Esophagus muscularis mucosa (tissue), 4 donors: ENCODE measurements at regions not wholly inside any gene's neighbourhood (a gene's known extent, or its start where the extent isn't known, plus 50 kb on each side); places are given as distances from the start of the nearest gene placed in this dataset.
A peak's percentile ranks its signal among the peaks of the same experiment; 100 is the strongest.

Source experiments
- DNase-seq: peaks from one replicate; pipeline ENCODE4 v3.0.0-alpha.2; 2017; ENCODE audit errors: extremely low spot score
- H3K27ac ChIP-seq, 4 donors: fragments of 200-600 bp; sonication (generic); replicated peaks in 1 of 4; 1 replicate in 3 of 4; 2 replicates in 1 of 4; pipeline ENCODE4 v1.5.1; 2016 to 2019; ENCODE audit warnings: mild to moderate bottlenecking in 1 of 4
- H3K27me3 ChIP-seq, 4 donors: fragments of 200-600 bp; sonication (generic); one replicate each; pipeline versions ENCODE4 v1.5.1 to v1.6.0; 2016 to 2019
- H3K36me3 ChIP-seq, 4 donors: fragments of 200-600 bp; sonication (generic); one replicate each; pipeline ENCODE4 v1.5.1; 2016 to 2019
- H3K4me1 ChIP-seq, 4 donors: fragments of 200-600 bp; sonication (generic); one replicate each; pipeline ENCODE4 v1.5.1; 2016 to 2019
- H3K4me3 ChIP-seq, 4 donors: fragments of 200-600 bp; sonication (generic); 1 replicate in 2 of 4; 2 replicates in 2 of 4; pipeline ENCODE4 v1.5.1; 2016 to 2019; ENCODE audit warnings: mild to moderate bottlenecking in 4 of 4, moderate library complexity in 1 of 4
- H3K9me3 ChIP-seq, 4 donors: fragments of 200-600 bp; sonication (generic); 1 replicate in 3 of 4; 2 replicates in 1 of 4; pipeline ENCODE4 v1.5.1; 2016 to 2019
- CTCF ChIP-seq, 3 experiments: fragments of 200-600 bp in 2 of 3; fragments of 450-650 bp in 1 of 3; sonication (generic) in 2 of 3; IDR thresholded peaks; one replicate each; pipeline ENCODE4 v1.5.1; 2017 to 2019; ENCODE audit warnings: antibody characterized with exemption in 3 of 3, mild to moderate bottlenecking in 2 of 3, moderate library complexity in 1 of 3
- EP300 ChIP-seq: sonication (generic); formaldehyde crosslinking; IDR thresholded peaks from one replicate; pipeline ENCODE4 v1.6.1; 2017; ENCODE audit warnings: antibody characterized with exemption
- POLR2A ChIP-seq: fragments of 450-650 bp; IDR thresholded peaks from one replicate; pipeline ENCODE4 v1.6.1; 2017; ENCODE audit warnings: antibody characterized with exemption, moderate library complexity, mild to moderate bottlenecking, low read depth
- POLR2AphosphoS5 ChIP-seq, 2 donors: sonication (generic); formaldehyde crosslinking; IDR thresholded peaks; one replicate each; pipeline ENCODE4 v1.6.1; 2017; ENCODE audit warnings: antibody characterized with exemption in 2 of 2
- WGBS: methylation state at CpG from one replicate; pipeline ENCODE4 v1.1.5; 2018; 5-methylcytosine and 5-hydroxymethylcytosine counted together
- intact Hi-C: fragments of 100-400 bp; cut with DNase I; formaldehyde crosslinking; loops from one replicate; pipeline ENCODE4 v1.15.1; 2023

GRCh38 chr20:40510622-40511021, 178.4 kb downstream of the MAFB start:
- Histone ChIP-seq H3K9me3 (no peaks in the 10 kb centered on the region), H3K4me3 (no peak overlapping the region), H3K36me3 (no peaks in the 10 kb centered on the region), H3K27me3 (no peaks in the 10 kb centered on the region), H3K27ac (no peak overlapping the region), H3K4me1 (peaks cover 0 to 9% (median 3%) of the 10 kb centered on the region in 4 donors)
- no peak for TF ChIP-seq CTCF (IDR thresholded peaks at IDR 0.05)
- no peak for TF ChIP-seq POLR2AphosphoS5 (IDR thresholded peaks at IDR 0.05)
- no peak for TF ChIP-seq POLR2A
- no peak for TF ChIP-seq EP300
- 90% methylated on average over 3 of the region's 3 CpGs for WGBS
- intact Hi-C loops = no loop called here
- no peak for DNase-seq

- H3K9me3 ChIP-seq = no peaks in the 10 kb centered on the region
- no peaks in the 10 kb centered on the region for H3K27me3 ChIP-seq
- no peaks in the 10 kb centered on the region for H3K36me3 ChIP-seq
- TF ChIP-seq POLR2AphosphoS5 (IDR thresholded peaks at IDR 0.05) = no peak
- TF ChIP-seq EP300 = no peak
- TF ChIP-seq POLR2A = no peak
- no peak for TF ChIP-seq CTCF (IDR thresholded peaks at IDR 0.05)
- H3K4me1 ChIP-seq = peaks cover 0 to 9% (median 3%) of the 10 kb centered on the region in 4 donors
- intact Hi-C loops = no loop called here
- H3K27ac ChIP-seq = no peak overlapping the region
- no peak for DNase-seq
- H3K4me3 ChIP-seq = no peak overlapping the region
These were observed 180.2 kb downstream of the MAFB start for GRCh38 chr20:40508821-40509220.

DNA sequence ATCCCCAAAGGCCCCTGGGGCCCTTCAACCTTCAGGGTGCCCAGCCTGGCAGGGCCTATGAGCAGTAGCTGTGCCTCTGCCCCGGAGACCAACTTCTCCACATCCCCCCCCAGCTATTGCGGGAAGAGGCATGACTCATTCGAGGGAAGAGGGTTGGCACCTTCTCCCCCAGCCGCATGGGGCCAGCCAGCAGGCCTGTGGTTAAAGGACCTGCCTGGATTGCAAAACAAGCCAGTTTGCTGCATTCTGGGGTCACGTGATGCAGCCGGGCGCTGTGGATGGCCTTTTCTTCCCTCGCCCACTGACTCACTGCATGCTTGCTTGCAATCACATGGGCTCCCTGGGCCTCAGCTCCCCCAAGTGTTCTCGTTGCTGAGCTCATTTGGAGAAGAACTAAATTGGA, 182.5 kb downstream of the MAFB start:
- Histone ChIP-seq H3K36me3 (no peaks in the 10 kb centered on the region), H3K27ac (no peak overlapping the region), H3K9me3 (no peaks in the 10 kb centered on the region), H3K27me3 (no peaks in the 10 kb centered on the region), H3K4me1 (peaks cover 0 to 7% (median 1%) of the 10 kb centered on the region in 4 donors), H3K4me3 (no peak overlapping the region)
- TF ChIP-seq POLR2A (no peak), POLR2AphosphoS5 (IDR thresholded peaks at IDR 0.05) (peak; percentile 37 to 55)
- intact Hi-C loops = no loop called here
- DNase-seq = peak; percentile 94
- WGBS = 42% methylated on average over 8 of the region's 9 CpGs

DNA sequence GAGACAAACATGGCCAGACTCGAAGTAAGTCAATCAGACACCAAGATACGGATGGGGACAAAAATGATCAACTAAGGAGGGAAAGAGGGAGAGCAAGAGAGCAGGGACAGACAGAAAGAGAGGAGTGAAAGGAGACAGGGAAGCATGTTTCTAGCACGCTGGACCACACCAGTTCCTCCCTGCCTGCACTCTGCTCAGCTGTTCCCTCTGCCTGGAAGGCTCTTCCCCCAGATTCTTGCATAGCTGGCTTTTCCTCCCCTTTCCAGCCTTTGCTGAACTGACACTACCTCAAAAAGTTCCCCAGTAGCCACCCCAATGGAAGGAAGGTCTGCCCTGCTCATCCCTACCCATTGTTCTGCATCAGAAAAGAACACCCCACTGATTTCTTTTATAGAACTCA, 185.9 kb downstream of the MAFB start:
- no peak for DNase-seq
- Histone ChIP-seq H3K4me3 (no peak overlapping the region), H3K27ac (no peak overlapping the region), H3K4me1 (no peaks in the 10 kb centered on the region), H3K9me3 (no peaks in the 10 kb centered on the region), H3K36me3 (no peaks in the 10 kb centered on the region), H3K27me3 (no peaks in the 10 kb centered on the region)
- intact Hi-C loops = no loop called here
- 59% methylated on average over 3 of the region's 3 CpGs for WGBS
- TF ChIP-seq EP300 (no peak), CTCF (IDR thresholded peaks at IDR 0.05) (no peak), POLR2AphosphoS5 (IDR thresholded peaks at IDR 0.05) (no peak), POLR2A (no peak)

DNA sequence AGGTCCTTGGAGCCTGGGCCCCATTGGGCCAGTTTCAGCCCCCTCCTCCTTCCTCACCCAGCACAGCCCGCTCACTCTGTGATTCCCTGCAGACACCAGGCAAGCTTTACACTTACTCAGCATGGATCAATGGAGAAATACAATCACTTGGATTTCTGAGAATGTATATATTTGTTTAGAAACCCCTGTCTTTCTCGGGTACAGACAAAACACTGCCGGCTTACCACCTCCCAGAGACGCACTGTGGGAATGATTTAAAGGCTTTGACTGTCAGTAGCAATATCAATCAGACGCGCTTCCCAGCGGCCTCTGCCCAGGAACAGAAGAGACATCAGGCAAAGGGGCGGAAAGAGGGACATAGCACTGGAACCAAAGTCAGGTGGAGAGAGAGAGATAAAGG, 186.5 kb downstream of the MAFB start:
- intact Hi-C loops = no loop called here
- DNase-seq = no peak
- Histone ChIP-seq H3K9me3 (no peaks in the 10 kb centered on the region), H3K27ac (no peak overlapping the region), H3K4me3 (no peak overlapping the region), H3K27me3 (no peaks in the 10 kb centered on the region), H3K4me1 (no peaks in the 10 kb centered on the region), H3K36me3 (no peaks in the 10 kb centered on the region)
- TF ChIP-seq POLR2A = no peak
- no peak for TF ChIP-seq EP300
- TF ChIP-seq CTCF (IDR thresholded peaks at IDR 0.05) = no peak
- TF ChIP-seq POLR2AphosphoS5 (IDR thresholded peaks at IDR 0.05) = no peak
- WGBS = 50% methylated on average over 8 of the region's 8 CpGs
